ENCODE measurements at regions not wholly inside any gene's neighbourhood (a gene's known extent, or its start where the extent isn't known, plus 50 kb on each side); places are given as distances from the start of the nearest gene placed in this dataset.
"Not testable (repeated sequence)": the region's sequence is repeated elsewhere in the genome, so short reads cannot be mapped to it uniquely, and the experiment has no call there.

- in situ Hi-C loops (cut with HindIII; ENCODE audit: low pct_ligation_motif_present, low sequenced_read_pairs) = no loop called here
- Histone ChIP-seq H3K27me3 (replicated peaks) (no peaks in the 10 kb centered on the region), H3K36me3 (replicated peaks) (no peaks in the 10 kb centered on the region), H3K27ac (no peak overlapping the region), H3K4me3 (ENCODE audit: low read depth, low read length) (no peak overlapping the region)
- no peak for DNase-seq
- TF ChIP-seq CTCF (IDR thresholded peaks at IDR 0.05; ENCODE audit: low read depth, low read length, missing control alignments) = no peak
Observed at GRCh38 chr18:47708206-47708605, 222.3 kb downstream of the SMAD2 start.

- no peaks in the 10 kb centered on the region for H3K36me3 ChIP-seq (replicated peaks)
- H3K27ac ChIP-seq = no peak overlapping the region
- H3K27me3 ChIP-seq (replicated peaks) = no peaks in the 10 kb centered on the region
- TF ChIP-seq CTCF (IDR thresholded peaks at IDR 0.05; ENCODE audit: low read depth, low read length, missing control alignments) = no peak
- in situ Hi-C loops (cut with HindIII; ENCODE audit: low pct_ligation_motif_present, low sequenced_read_pairs) = no loop called here
- no peak for DNase-seq
- H3K4me3 ChIP-seq (ENCODE audit: low read depth, low read length) = no peak overlapping the region
Observed at GRCh38 chr18:47701134-47701533, 229.3 kb downstream of the SMAD2 start.

- in situ Hi-C loops (cut with HindIII; ENCODE audit: low pct_ligation_motif_present, low sequenced_read_pairs) = no loop called here
- H3K27ac ChIP-seq = no peak overlapping the region
- H3K27me3 ChIP-seq (replicated peaks) = no peaks in the 10 kb centered on the region
- TF ChIP-seq CTCF (IDR thresholded peaks at IDR 0.05; ENCODE audit: low read depth, low read length, missing control alignments) = no peak
- no peak overlapping the region for H3K4me3 ChIP-seq (ENCODE audit: low read depth, low read length)
- no peak for DNase-seq
- no peaks in the 10 kb centered on the region for H3K36me3 ChIP-seq (replicated peaks)
Observed at GRCh38 chr18:47696870-47697269, 233.6 kb downstream of the SMAD2 start.

GRCh38 chr18:47691611-47692010, 238.8 kb downstream of the SMAD2 start:
- in situ Hi-C loops (cut with HindIII; ENCODE audit: low pct_ligation_motif_present, low sequenced_read_pairs) = no loop called here

GRCh38 chr18:47690778-47691177, 239.7 kb downstream of the SMAD2 start:
- in situ Hi-C loops (cut with HindIII; ENCODE audit: low pct_ligation_motif_present, low sequenced_read_pairs); DNase-seq; H3K4me3 ChIP-seq (ENCODE audit: low read depth, low read length); H3K36me3 ChIP-seq (replicated peaks); H3K27me3 ChIP-seq (replicated peaks); H3K27ac ChIP-seq: not testable (repeated sequence)

More at GRCh38 chr18:47691611-47692010, 238.8 kb downstream of the SMAD2 start:
- no peak for DNase-seq
- Histone ChIP-seq H3K27me3 (replicated peaks) (no peaks in the 10 kb centered on the region), H3K27ac (no peak overlapping the region), H3K36me3 (replicated peaks) (no peaks in the 10 kb centered on the region), H3K4me3 (ENCODE audit: low read depth, low read length) (no peak overlapping the region)
- no peak for TF ChIP-seq CTCF (IDR thresholded peaks at IDR 0.05; ENCODE audit: low read depth, low read length, missing control alignments)

- in situ Hi-C loops (cut with HindIII; ENCODE audit: low pct_ligation_motif_present, low sequenced_read_pairs) = no loop called here
- no peak for DNase-seq
Observed at GRCh38 chr18:47689371-47689770, 241.1 kb downstream of the SMAD2 start.

More at GRCh38 chr18:47689371-47689770, 241.1 kb downstream of the SMAD2 start:
- Histone ChIP-seq H3K27me3 (replicated peaks) (no peaks in the 10 kb centered on the region), H3K36me3 (replicated peaks) (no peaks in the 10 kb centered on the region), H3K27ac (no peak overlapping the region), H3K4me3 (ENCODE audit: low read depth, low read length) (no peak overlapping the region)
- no peak for TF ChIP-seq CTCF (IDR thresholded peaks at IDR 0.05; ENCODE audit: low read depth, low read length, missing control alignments)
